Activated naive CD4-positive, alpha-beta T cell treated with anti-CD3 and anti-CD28 coated beads, Interleukin-2, amount 10 ng/mL, durations not matched to agents 7 days and 5 days (primary cell): ENCODE measurements at regions not wholly inside any gene's neighbourhood (a gene's known extent, or its start where the extent isn't known, plus 50 kb on each side); places are given as distances from the start of the nearest gene placed in this dataset.

Source experiments
- CTCF ChIA-PET: fragments of 350-600 bp; sonication (Branson Sonifier 250); formaldehyde crosslinking; loops from one replicate; lab custom pipeline; 2021; ENCODE audit warnings: antibody characterized with exemption; lab: Charles Lee
- DNase-seq: peaks from one replicate; pipeline ENCODE4 v3.0.0-alpha.2; 2020
- H3K27ac Mint-ChIP-seq: one replicate; pipeline ENCODE4 v1.8.0; 2021; ENCODE audit warnings: mild to moderate bottlenecking, moderate library complexity, mixed read lengths
- H3K27me3 Mint-ChIP-seq: one replicate; pipeline ENCODE4 v1.8.0; 2021; ENCODE audit warnings: mild to moderate bottlenecking, mixed read lengths
- H3K36me3 Mint-ChIP-seq: one replicate; pipeline ENCODE4 v1.8.0; 2021; ENCODE audit warnings: mixed read lengths
- H3K4me1 Mint-ChIP-seq: one replicate; pipeline ENCODE4 v1.8.0; 2021; ENCODE audit warnings: mixed read lengths
- H3K4me3 Mint-ChIP-seq: one replicate; pipeline ENCODE4 v1.8.0; 2021; ENCODE audit warnings: mild to moderate bottlenecking, moderate library complexity, mixed read lengths
- H3K9me3 Mint-ChIP-seq: one replicate; pipeline ENCODE4 v1.8.0; 2021; ENCODE audit warnings: mixed read lengths

- H3K27ac Mint-ChIP-seq: no peak overlapping the region
- CTCF ChIA-PET: no interaction called here
- H3K9me3 Mint-ChIP-seq: peaks cover 11% of the 10 kb centered on the region
- DNase-seq: no peak
- H3K4me3 Mint-ChIP-seq: no peak overlapping the region
- no peaks in the 10 kb centered on the region for H3K36me3 Mint-ChIP-seq
- no peaks in the 10 kb centered on the region for H3K4me1 Mint-ChIP-seq
- no peaks in the 10 kb centered on the region for H3K27me3 Mint-ChIP-seq
These were observed 197.2 kb upstream of the ZFP42 start for GRCh38 chr4:187798385-187798784.

GRCh38 chr4:187799735-187800134 lies 195.8 kb upstream of the ZFP42 start:
- CTCF ChIA-PET: no interaction called here
- Mint-ChIP-seq H3K27me3 (no peaks in the 10 kb centered on the region), H3K27ac (no peak overlapping the region), H3K4me1 (no peaks in the 10 kb centered on the region), H3K36me3 (no peaks in the 10 kb centered on the region), H3K4me3 (no peak overlapping the region), H3K9me3 (peaks cover 11% of the 10 kb centered on the region)
- no peak for DNase-seq

GRCh38 chr4:187811591-187811990 lies 184.0 kb upstream of the ZFP42 start:
- CTCF ChIA-PET: no interaction called here
- DNase-seq: no peak
- Mint-ChIP-seq H3K4me3 (no peak overlapping the region), H3K9me3 (peaks cover 9% of the 10 kb centered on the region), H3K4me1 (no peaks in the 10 kb centered on the region), H3K36me3 (no peaks in the 10 kb centered on the region), H3K27me3 (no peaks in the 10 kb centered on the region), H3K27ac (no peak overlapping the region)

- H3K36me3 Mint-ChIP-seq: no peaks in the 10 kb centered on the region
- peak overlapping the region; percentile 79 for H3K27ac Mint-ChIP-seq
- H3K4me3 Mint-ChIP-seq: peak overlapping the region; percentile 55
- DNase-seq: no peak
- no peaks in the 10 kb centered on the region for H3K27me3 Mint-ChIP-seq
- H3K4me1 Mint-ChIP-seq: no peaks in the 10 kb centered on the region
- H3K9me3 Mint-ChIP-seq: peaks cover 10% of the 10 kb centered on the region
- CTCF ChIA-PET: interaction anchor here (0.6 kb wide), 1 partner anchor 1726 kb away, joined by 3 read pairs; no protein-coding TSS in a partner anchor
These were observed 180.7 kb upstream of the ZFP42 start for GRCh38 chr4:187814737-187815465.

GRCh38 chr4:187826725-187827124 lies 168.8 kb upstream of the ZFP42 start:
- Mint-ChIP-seq H3K9me3 (peaks cover 15% of the 10 kb centered on the region), H3K36me3 (no peaks in the 10 kb centered on the region), H3K27me3 (no peaks in the 10 kb centered on the region), H3K4me3 (no peak overlapping the region), H3K27ac (no peak overlapping the region), H3K4me1 (no peaks in the 10 kb centered on the region)
- DNase-seq: no peak
- CTCF ChIA-PET: no interaction called here

- Mint-ChIP-seq H3K27me3 (no peaks in the 10 kb centered on the region), H3K4me3 (no peak overlapping the region), H3K27ac (peak overlapping the region; percentile 25), H3K4me1 (no peaks in the 10 kb centered on the region), H3K36me3 (no peaks in the 10 kb centered on the region), H3K9me3 (peaks cover 14% of the 10 kb centered on the region)
- no peak for DNase-seq
- CTCF ChIA-PET: no interaction called here
These were observed 167.9 kb upstream of the ZFP42 start for GRCh38 chr4:187827631-187828030.

GRCh38 chr4:187839765-187840164 lies 155.8 kb upstream of the ZFP42 start:
- Mint-ChIP-seq H3K9me3 (peaks cover 5% of the 10 kb centered on the region), H3K27ac (no peak overlapping the region), H3K36me3 (no peaks in the 10 kb centered on the region), H3K4me1 (no peaks in the 10 kb centered on the region), H3K27me3 (no peaks in the 10 kb centered on the region), H3K4me3 (no peak overlapping the region)
- DNase-seq: no peak
- CTCF ChIA-PET: no interaction called here

- Mint-ChIP-seq H3K27me3 (no peaks in the 10 kb centered on the region), H3K4me1 (no peaks in the 10 kb centered on the region), H3K27ac (no peak overlapping the region), H3K9me3 (peaks cover 5% of the 10 kb centered on the region), H3K4me3 (no peak overlapping the region), H3K36me3 (no peaks in the 10 kb centered on the region)
- DNase-seq: no peak
- CTCF ChIA-PET: no interaction called here
These were observed 154.8 kb upstream of the ZFP42 start for GRCh38 chr4:187840814-187841213.

GRCh38 chr4:187849556-187850225 lies 145.9 kb upstream of the ZFP42 start:
- CTCF ChIA-PET: no interaction called here
- no peak for DNase-seq
- Mint-ChIP-seq H3K27me3 (no peaks in the 10 kb centered on the region), H3K4me3 (no peak overlapping the region), H3K27ac (no peak overlapping the region), H3K9me3 (peaks cover 8% of the 10 kb centered on the region), H3K36me3 (no peaks in the 10 kb centered on the region), H3K4me1 (no peaks in the 10 kb centered on the region)

- H3K4me3 Mint-ChIP-seq: no peak overlapping the region
- H3K27me3 Mint-ChIP-seq: no peaks in the 10 kb centered on the region
- peaks cover 11% of the 10 kb centered on the region for H3K9me3 Mint-ChIP-seq
- H3K36me3 Mint-ChIP-seq: no peaks in the 10 kb centered on the region
- CTCF ChIA-PET: no interaction called here
- no peak overlapping the region for H3K27ac Mint-ChIP-seq
- H3K4me1 Mint-ChIP-seq: no peaks in the 10 kb centered on the region
- no peak for DNase-seq
These were observed 129.7 kb upstream of the ZFP42 start for GRCh38 chr4:187865914-187866313.

- DNase-seq: no peak
- CTCF ChIA-PET: no interaction called here
- Mint-ChIP-seq H3K27ac (no peak overlapping the region), H3K9me3 (peaks cover 15% of the 10 kb centered on the region), H3K36me3 (no peaks in the 10 kb centered on the region), H3K4me1 (no peaks in the 10 kb centered on the region), H3K27me3 (no peaks in the 10 kb centered on the region), H3K4me3 (no peak overlapping the region)
These were observed 112.5 kb upstream of the ZFP42 start for GRCh38 chr4:187883049-187883448.

- no peak overlapping the region for H3K4me3 Mint-ChIP-seq
- H3K36me3 Mint-ChIP-seq: no peaks in the 10 kb centered on the region
- H3K27ac Mint-ChIP-seq: no peak overlapping the region
- no peaks in the 10 kb centered on the region for H3K27me3 Mint-ChIP-seq
- H3K9me3 Mint-ChIP-seq: peaks cover 15% of the 10 kb centered on the region
- DNase-seq: no peak
- no peaks in the 10 kb centered on the region for H3K4me1 Mint-ChIP-seq
- CTCF ChIA-PET: no interaction called here
These were observed 111.6 kb upstream of the ZFP42 start for GRCh38 chr4:187883836-187884475.

- Mint-ChIP-seq H3K4me3 (no peak overlapping the region), H3K4me1 (no peaks in the 10 kb centered on the region), H3K27me3 (no peaks in the 10 kb centered on the region), H3K27ac (no peak overlapping the region), H3K9me3 (peaks cover 13% of the 10 kb centered on the region), H3K36me3 (no peaks in the 10 kb centered on the region)
- CTCF ChIA-PET: no interaction called here
- no peak for DNase-seq
These were observed 107.7 kb upstream of the ZFP42 start for GRCh38 chr4:187887906-187888305.

- Mint-ChIP-seq H3K27me3 (no peaks in the 10 kb centered on the region), H3K4me1 (no peaks in the 10 kb centered on the region), H3K36me3 (no peaks in the 10 kb centered on the region), H3K9me3 (peaks cover 14% of the 10 kb centered on the region), H3K27ac (no peak overlapping the region), H3K4me3 (no peak overlapping the region)
- DNase-seq: no peak
- CTCF ChIA-PET: no interaction called here
These were observed 105.9 kb upstream of the ZFP42 start for GRCh38 chr4:187889651-187890050.

- H3K27me3 Mint-ChIP-seq: no peaks in the 10 kb centered on the region
- no peak overlapping the region for H3K4me3 Mint-ChIP-seq
- H3K36me3 Mint-ChIP-seq: no peaks in the 10 kb centered on the region
- H3K4me1 Mint-ChIP-seq: no peaks in the 10 kb centered on the region
- H3K27ac Mint-ChIP-seq: no peak overlapping the region
- DNase-seq: no peak
- H3K9me3 Mint-ChIP-seq: peaks cover 11% of the 10 kb centered on the region
- CTCF ChIA-PET: no interaction called here
These were observed 102.2 kb upstream of the ZFP42 start for GRCh38 chr4:187893418-187893817.
